DMS79 (cell line): ENCODE measurements at regions not wholly inside any gene's neighbourhood (a gene's known extent, or its start where the extent isn't known, plus 50 kb on each side); places are given as distances from the start of the nearest gene placed in this dataset.
"Not testable (repeated sequence)": the region's sequence is repeated elsewhere in the genome, so short reads cannot be mapped to it uniquely, and the experiment has no call there.

ENCODE experiments used
- DNase-seq: peaks from one replicate; lab custom pipeline; 2025; lab: John Stamatoyannopoulos, UW

DNA sequence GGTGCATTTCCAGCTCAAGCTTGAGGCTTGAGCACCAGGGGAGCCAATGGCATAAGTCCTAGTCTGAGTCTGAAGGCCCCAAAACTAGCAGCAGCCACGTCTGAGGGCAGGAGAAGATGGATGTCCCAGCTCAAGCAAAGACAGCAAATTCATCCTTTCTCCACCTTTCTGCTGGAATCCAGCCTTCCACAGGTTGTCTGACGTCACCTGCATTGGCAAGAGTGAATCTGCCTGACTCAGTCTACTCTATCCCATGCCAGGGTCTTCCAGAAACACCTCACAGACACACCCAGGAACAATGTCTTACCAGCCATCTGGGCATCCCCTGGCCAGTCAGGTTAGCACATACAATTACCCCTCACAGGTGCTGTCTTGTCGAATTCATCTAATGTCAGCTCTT is 76.2 kb upstream of the SOX11 start:
- no peak for DNase-seq

DNA sequence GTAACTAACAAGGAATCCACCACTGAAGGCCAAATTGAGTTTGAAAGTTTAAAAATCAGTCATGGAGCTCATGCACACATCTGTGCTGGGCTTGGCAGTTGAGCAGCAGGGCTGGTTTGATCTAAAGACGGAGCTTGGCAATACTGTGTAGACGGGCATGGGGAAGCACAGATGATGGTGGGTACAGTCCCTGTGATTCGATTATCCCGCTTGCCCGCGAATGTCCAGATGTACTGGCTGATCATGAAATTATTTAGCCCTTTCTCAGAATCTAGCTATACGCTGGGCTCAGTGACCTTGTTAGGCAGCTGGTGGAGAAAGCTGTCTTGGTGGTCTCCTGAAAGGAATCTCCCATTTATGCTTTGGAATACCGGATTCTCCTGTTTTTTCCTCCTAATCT is 74.8 kb upstream of the SOX11 start:
- DNase-seq: no peak

DNA sequence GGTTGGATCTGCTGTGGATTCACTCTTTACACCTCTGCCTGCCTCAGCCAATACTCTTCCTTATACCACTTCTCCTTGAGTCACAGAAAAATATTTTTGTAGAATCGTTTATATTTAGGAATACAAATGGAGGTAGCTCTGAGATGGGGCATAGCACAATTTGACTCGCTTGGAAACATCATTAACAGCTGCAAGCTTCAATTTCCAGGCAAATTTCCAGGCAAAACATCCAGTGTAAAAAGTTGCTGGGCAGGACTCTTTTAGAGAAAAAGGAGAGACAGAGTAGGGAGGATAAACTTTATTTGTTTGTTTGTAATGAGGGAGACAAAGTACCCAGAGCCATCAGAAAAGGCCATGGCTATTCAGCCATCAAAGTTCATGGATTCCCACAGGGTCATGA is 74.4 kb upstream of the SOX11 start:
- no peak for DNase-seq

DNA sequence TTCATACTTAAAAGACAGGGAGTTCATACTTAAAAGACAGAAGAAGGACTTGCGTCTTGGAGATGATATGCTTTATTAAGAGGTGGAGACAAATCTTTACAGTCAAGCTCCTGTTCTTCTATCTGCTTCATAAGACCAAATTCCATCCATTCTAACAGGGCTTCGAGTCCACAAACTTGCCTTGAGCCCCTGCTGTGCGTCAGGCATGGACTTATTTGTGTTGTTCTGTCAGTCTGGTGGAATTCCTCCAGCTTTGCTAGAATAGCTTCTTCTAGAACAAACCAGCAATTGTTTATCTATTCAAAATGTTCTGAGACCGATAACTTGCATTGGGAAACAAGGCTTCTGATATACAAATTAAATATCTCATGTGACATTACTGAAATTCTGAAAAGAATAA is 73.9 kb upstream of the SOX11 start:
- no peak for DNase-seq

DNA sequence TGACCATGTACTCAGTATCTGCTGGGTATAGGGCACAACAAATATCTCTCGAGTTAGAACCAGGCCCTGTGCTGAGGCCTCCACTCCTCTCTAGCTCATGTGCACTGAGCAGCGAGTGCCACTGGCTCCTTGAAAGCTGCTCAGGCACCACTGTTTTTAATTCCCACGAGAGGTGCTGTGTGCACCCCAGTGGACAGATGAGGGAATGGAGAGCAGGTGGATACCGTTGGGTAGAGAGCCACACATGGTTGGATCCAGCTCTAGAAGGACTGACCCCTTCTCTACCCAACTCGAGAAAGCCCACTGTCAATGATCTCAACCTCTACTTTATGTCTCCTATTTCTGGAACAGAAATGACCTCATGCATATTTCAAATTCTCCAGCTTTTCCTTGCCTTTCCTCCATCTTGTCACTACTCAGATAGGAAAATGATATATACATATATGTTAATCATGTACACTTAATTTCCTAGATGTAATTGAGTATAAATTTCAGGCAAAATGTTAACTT is 66.6 kb upstream of the SOX11 start:
- not testable (repeated sequence) for DNase-seq

DNA sequence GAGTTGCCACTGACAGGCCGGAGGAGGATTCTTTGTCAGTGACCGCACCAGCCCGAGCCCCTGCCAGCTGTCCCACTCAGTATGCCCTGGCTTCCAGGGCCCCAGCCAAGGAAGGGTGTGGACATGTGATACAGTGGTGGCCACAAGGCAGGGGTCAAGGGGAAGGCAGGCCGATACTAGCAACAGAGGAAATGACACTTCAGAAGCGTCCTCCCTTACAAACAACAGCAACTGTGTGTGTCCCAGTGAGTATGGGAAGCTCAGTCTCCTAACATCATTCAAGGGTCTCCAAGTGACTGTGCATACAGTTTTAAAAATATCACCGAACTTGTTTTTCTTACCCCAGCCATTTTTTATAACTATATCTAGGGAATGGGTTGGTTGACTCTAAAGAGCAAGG is 63.7 kb upstream of the SOX11 start:
- not testable (repeated sequence) for DNase-seq

DNA sequence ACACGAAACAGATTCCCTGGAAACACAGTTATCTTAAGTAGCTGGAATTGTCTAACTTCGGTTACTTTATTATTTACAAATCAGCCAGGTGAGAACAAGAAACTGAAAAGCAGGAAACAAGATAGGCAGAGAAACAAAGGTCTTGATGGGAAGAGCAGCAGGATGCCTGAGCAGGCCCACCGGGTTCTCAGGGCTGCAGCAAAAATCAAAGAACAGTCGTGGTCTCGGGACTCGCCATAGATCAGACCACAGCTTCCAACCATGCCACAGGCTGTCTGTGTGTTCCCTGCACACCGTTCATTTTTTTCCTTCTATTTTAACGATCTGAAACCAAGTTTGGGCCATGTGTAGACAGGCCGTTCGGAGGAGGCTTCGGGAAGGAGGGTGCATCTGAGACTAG is 62.7 kb upstream of the SOX11 start:
- not testable (repeated sequence) for DNase-seq

DNA sequence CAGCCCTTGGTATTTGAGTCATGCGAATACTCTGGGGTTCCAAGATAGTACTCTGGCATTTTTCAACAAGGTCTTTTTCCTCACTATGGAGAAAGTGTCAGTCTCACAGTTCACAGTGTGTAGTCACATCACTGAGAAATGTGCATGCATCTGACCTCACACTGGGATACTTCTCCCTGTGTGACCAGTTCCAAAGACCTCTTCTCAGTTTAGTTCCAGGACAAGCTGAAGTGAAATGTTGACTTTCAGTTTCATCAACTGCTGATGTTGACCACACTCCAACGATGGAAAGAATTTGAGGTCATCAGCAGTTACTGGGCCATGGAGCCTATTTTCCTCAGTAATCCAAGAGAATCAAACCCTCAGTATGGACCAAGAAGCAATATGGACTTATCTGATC is 55.1 kb upstream of the SOX11 start:
- DNase-seq: not testable (repeated sequence)
